B cell (primary cell): ENCODE measurements at regions not wholly inside any gene's neighbourhood (a gene's known extent, or its start where the extent isn't known, plus 50 kb on each side); places are given as distances from the start of the nearest gene placed in this dataset.

Experiments
- ATAC-seq: fragments of 200-7000 bp; cut with Tn5 transposase; one replicate; pipeline ENCODE4 v1.10.0; 2021; ENCODE audit warnings: low read depth, mild to moderate bottlenecking, moderate number of reproducible peaks, moderate library complexity
- CTCF ChIA-PET: fragments of 350-600 bp; sonication (Branson Sonifier 250); formaldehyde crosslinking; loops from one replicate; lab custom pipeline; 2021; ENCODE audit warnings: antibody characterized with exemption, inconsistent platforms; lab: Charles Lee
- POLR2A ChIA-PET: fragments of 350-600 bp; sonication (Branson Sonifier 250); formaldehyde crosslinking; loops from one replicate; lab custom pipeline; 2021; ENCODE audit warnings: antibody characterized with exemption; lab: Charles Lee
- DNase-seq: peaks from one replicate; pipeline ENCODE4 v3.0.0; 2013
- H2AFZ ChIP-seq: 2 replicates; pipeline ENCODE4 v1.6.1; 2012; ENCODE audit warnings: mild to moderate bottlenecking, low read depth, low read length; ENCODE audit not compliant: insufficient read depth, poor library complexity, severe bottlenecking
- H3K27ac ChIP-seq, 2 donors: 1 replicate in 1 of 2; 2 replicates in 1 of 2; pipeline ENCODE4 v1.5.1; 2012 to 2013; ENCODE audit warnings: low read length in 2 of 2, mild to moderate bottlenecking in 2 of 2, moderate library complexity in 1 of 2
- H3K27me3 ChIP-seq, 4 experiments: fragments of 200-600 bp in 1 of 4; sonication (generic) in 1 of 4; replicated peaks in 1 of 4; 1 replicate in 2 of 4; 2 replicates in 2 of 4; pipeline versions ENCODE4 v1.6.1 to v1.7.0; 2013 to 2016; ENCODE audit warnings: low read length in 3 of 4, mild to moderate bottlenecking in 2 of 4, mixed read lengths in 1 of 4, moderate library complexity in 1 of 4; ENCODE audit not compliant: insufficient read depth in 4 of 4, control insufficient read depth in 3 of 4; ENCODE audit errors: control extremely low read depth in 1 of 4
- H3K36me3 ChIP-seq, 2 experiments: replicated peaks in 1 of 2; 1 replicate in 1 of 2; 2 replicates in 1 of 2; pipeline versions ENCODE4 v1.6.1 to v1.7.1; 2013; ENCODE audit warnings: low read length in 1 of 2; ENCODE audit not compliant: insufficient read depth in 2 of 2, control insufficient read depth in 1 of 2; ENCODE audit errors: control extremely low read depth in 1 of 2, extremely low read depth in 1 of 2
- H3K4me1 ChIP-seq, 2 donors: fragments of 200-600 bp in 1 of 2; sonication (generic) in 1 of 2; 1 replicate in 1 of 2; 2 replicates in 1 of 2; pipeline versions ENCODE4 v1.5.1 to v1.6.1; 2013 to 2017; ENCODE audit warnings: low read length in 2 of 2; ENCODE audit not compliant: control insufficient read depth in 2 of 2, insufficient read depth in 2 of 2
- H3K4me2 ChIP-seq: replicated peaks from 2 replicates; pipeline ENCODE3; 2012; ENCODE audit warnings: mild to moderate bottlenecking, low read depth, low read length; ENCODE audit not compliant: poor library complexity, severe bottlenecking
- H3K4me3 ChIP-seq, 5 experiments: fragments of 200-600 bp in 1 of 5; sonication (generic) in 1 of 5; 1 replicate in 3 of 5; 2 replicates in 2 of 5; pipeline versions ENCODE4 v1.5.1 to v1.7.0; 2011 to 2016; ENCODE audit warnings: low read length in 4 of 5, mild to moderate bottlenecking in 4 of 5, low read depth in 2 of 5, control low read depth in 1 of 5, moderate library complexity in 1 of 5; ENCODE audit not compliant: insufficient read depth in 1 of 5; ENCODE audit errors: control extremely low read depth in 1 of 5, extremely low read depth in 1 of 5
- H3K79me2 ChIP-seq: fragments of 200-600 bp; sonication (generic); one replicate; pipeline ENCODE4 v1.6.0; 2016; ENCODE audit warnings: low read length; ENCODE audit not compliant: control insufficient read depth, insufficient read depth
- H3K9ac ChIP-seq: fragments of 200-600 bp; sonication (generic); 2 replicates; pipeline ENCODE4 v1.6.1; 2017; ENCODE audit warnings: mild to moderate bottlenecking, low read length, moderate library complexity
- H3K9me3 ChIP-seq, 3 donors: one replicate each; pipeline versions ENCODE4 v1.6.1 to v1.7.1; 2013; ENCODE audit warnings: low read length in 2 of 3; ENCODE audit not compliant: control insufficient read depth in 2 of 3, insufficient read depth in 1 of 3; ENCODE audit errors: control extremely low read depth in 1 of 3
- H4K20me1 ChIP-seq: 2 replicates; pipeline ENCODE4 v1.6.0; 2012; ENCODE audit warnings: mild to moderate bottlenecking, low read length; ENCODE audit not compliant: insufficient read depth, control insufficient read depth, poor library complexity, severe bottlenecking
- H3K27ac Mint-ChIP-seq: one replicate; pipeline ENCODE4 v1.8.0; 2021; ENCODE audit warnings: mixed read lengths
- H3K27me3 Mint-ChIP-seq: one replicate; pipeline ENCODE4 v1.8.0; 2021; ENCODE audit warnings: mixed read lengths
- H3K4me1 Mint-ChIP-seq: one replicate; pipeline ENCODE4 v1.8.0; 2021; ENCODE audit warnings: mixed read lengths
- H3K4me3 Mint-ChIP-seq: one replicate; pipeline ENCODE4 v1.8.0; 2021; ENCODE audit warnings: mixed read lengths
- H3K9me3 Mint-ChIP-seq: one replicate; pipeline ENCODE4 v1.8.0; 2022; ENCODE audit warnings: mixed read lengths; ENCODE audit not compliant: insufficient read depth
- CTCF ChIP-seq: fragments of 200-600 bp; IDR thresholded peaks from one replicate; pipeline ENCODE4 v1.8.0; 2022; ENCODE audit warnings: antibody characterized with exemption, mild to moderate bottlenecking
- EZH2 ChIP-seq: IDR thresholded peaks from 2 replicates; pipeline ENCODE4 v1.6.1; 2012; ENCODE audit warnings: borderline replicate concordance, low read depth, mild to moderate bottlenecking, moderate library complexity, low read length; ENCODE audit not compliant: insufficient read depth, poor library complexity, severe bottlenecking
- WGBS: methylation state at CpG from one replicate; pipeline ENCODE4 v1.1.5; 2013; ENCODE audit warnings: missing lambda C conversion rate; ENCODE audit not compliant: insufficient coverage; 5-methylcytosine and 5-hydroxymethylcytosine counted together
- intact Hi-C: fragments of 100-400 bp; cut with micrococcal nuclease; formaldehyde crosslinking; loops from one replicate; pipeline ENCODE4 v1.10.0; 2022

GRCh38 chr16:13606804-13607203 lies 313.1 kb upstream of the ERCC4 start:
- intact Hi-C loops: no loop called here
- no peaks in the 10 kb centered on the region for H3K4me1 Mint-ChIP-seq
- no peak overlapping the region for H3K27ac Mint-ChIP-seq
- ChIA-PET POLR2A (no interaction called here), CTCF (no interaction called here)
- no peaks in the 10 kb centered on the region for H3K27me3 ChIP-seq
- H3K9ac ChIP-seq: no peak overlapping the region
- ATAC-seq: no peak
- no peak overlapping the region for H3K4me3 ChIP-seq
- no peaks in the 10 kb centered on the region for H4K20me1 ChIP-seq
- H3K36me3 ChIP-seq: no peaks in the 10 kb centered on the region
- no peaks in the 10 kb centered on the region for H3K4me1 ChIP-seq
- H3K9me3 Mint-ChIP-seq: no peaks in the 10 kb centered on the region
- 98% methylated on average over 21 of the region's 25 CpGs for WGBS
- H2AFZ ChIP-seq: no peak overlapping the region
- no peaks in the 10 kb centered on the region for H3K79me2 ChIP-seq
- H3K27ac ChIP-seq: no peak overlapping the region
- TF ChIP-seq CTCF (no peak), EZH2 (no peak)
- no peak overlapping the region for H3K4me3 Mint-ChIP-seq
- H3K4me2 ChIP-seq: no peak overlapping the region
- H3K9me3 ChIP-seq: peaks cover 0 to 16% (median 0%) of the 10 kb centered on the region in 3 donors
- no peaks in the 10 kb centered on the region for H3K27me3 Mint-ChIP-seq
- no peak for DNase-seq

GRCh38 chr16:13607289-13607688 lies 312.7 kb upstream of the ERCC4 start:
- intact Hi-C loops: no loop called here
- CTCF ChIA-PET: no interaction called here
- H3K9me3 ChIP-seq: peaks cover 0 to 16% (median 0%) of the 10 kb centered on the region in 3 donors
- Mint-ChIP-seq H3K4me1 (no peaks in the 10 kb centered on the region), H3K27me3 (no peaks in the 10 kb centered on the region), H3K9me3 (no peaks in the 10 kb centered on the region), H3K4me3 (no peak overlapping the region), H3K27ac (no peak overlapping the region)
- H3K27me3 ChIP-seq: no peaks in the 10 kb centered on the region
- H3K4me2 ChIP-seq: no peak overlapping the region
- DNase-seq (no peak), ATAC-seq (no peak)
- H3K36me3 ChIP-seq: no peaks in the 10 kb centered on the region
- no peaks in the 10 kb centered on the region for H4K20me1 ChIP-seq
- no peak overlapping the region for H3K4me3 ChIP-seq
- no peak overlapping the region for H3K27ac ChIP-seq
- no peak overlapping the region for H2AFZ ChIP-seq
- no peaks in the 10 kb centered on the region for H3K79me2 ChIP-seq
- no peak for TF ChIP-seq CTCF
- TF ChIP-seq EZH2: no peak
- POLR2A ChIA-PET: no interaction called here
- no peaks in the 10 kb centered on the region for H3K4me1 ChIP-seq
- WGBS: 93% methylated on average over 14 of the region's 17 CpGs
- H3K9ac ChIP-seq: no peak overlapping the region
